GM12865 (cell line): ENCODE measurements at regions not wholly inside any gene's neighbourhood (a gene's known extent, or its start where the extent isn't known, plus 50 kb on each side); places are given as distances from the start of the nearest gene placed in this dataset.

ENCODE experiments used
- DNase-seq: peaks from one replicate; pipeline ENCODE4 v3.0.0; 2010; ENCODE audit warnings: low read depth
- H3K4me3 ChIP-seq: 2 replicates; pipeline ENCODE4 v1.5.1; 2011; ENCODE audit warnings: mild to moderate bottlenecking, low read depth, low read length, control low read depth
- TF ChIP-seq, protein P1 (sequence below): IDR thresholded peaks from 2 replicates; pipeline ENCODE4 v1.5.1; 2011; ENCODE audit warnings: low read length, control low read depth, low read depth, inconsistent platforms; ENCODE audit not compliant: insufficient read depth; ENCODE audit errors: missing control alignments

DNA sequence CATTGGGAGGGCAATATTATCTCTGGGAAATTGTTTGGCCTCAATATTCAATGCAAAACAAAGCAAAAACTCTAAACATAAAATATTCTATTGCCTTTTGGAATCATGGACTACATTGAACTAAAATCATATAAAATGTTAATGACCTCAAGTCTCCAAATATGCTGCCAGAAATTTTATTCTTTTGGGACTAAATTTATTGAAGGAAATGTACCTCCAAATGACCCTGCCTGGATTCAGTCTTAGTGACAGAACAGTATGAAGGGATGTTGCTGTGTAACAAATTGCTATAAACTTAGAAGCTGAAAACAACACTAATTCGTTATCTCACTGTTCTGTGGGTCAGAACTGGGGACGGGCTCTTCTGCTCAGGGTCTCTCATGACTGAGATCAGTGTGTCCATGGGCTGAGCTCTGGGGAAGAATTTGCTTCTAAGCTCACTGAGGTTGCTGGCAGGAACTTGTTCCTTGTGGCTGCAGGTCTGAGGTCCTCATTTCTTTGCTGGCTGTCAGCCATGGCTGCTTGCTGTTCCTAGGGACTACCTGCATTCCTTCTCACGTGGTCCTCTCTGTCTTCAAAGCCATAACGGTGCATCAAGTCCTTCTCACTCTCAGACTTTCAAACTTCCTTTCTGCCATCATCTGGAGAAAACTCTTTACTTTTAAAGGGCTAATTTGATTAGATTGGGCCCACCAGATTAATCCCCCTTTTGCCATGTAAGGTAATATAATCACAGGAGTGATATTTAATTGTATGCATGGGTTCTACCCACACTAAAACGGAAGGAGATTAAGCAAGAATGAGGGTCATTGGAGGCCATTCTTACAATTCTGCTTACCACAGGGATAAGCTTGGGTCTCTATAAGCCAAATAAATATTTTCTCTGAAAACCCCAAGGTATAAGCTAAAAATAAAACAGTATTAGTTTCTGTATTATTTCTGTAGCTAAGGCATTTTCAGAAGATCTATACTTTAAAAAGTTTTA is 149.0 kb downstream of the ADCYAP1 start:
- no peak for DNase-seq
- H3K4me3 ChIP-seq = no peak overlapping the region
- TF ChIP-seq, protein P1, sequence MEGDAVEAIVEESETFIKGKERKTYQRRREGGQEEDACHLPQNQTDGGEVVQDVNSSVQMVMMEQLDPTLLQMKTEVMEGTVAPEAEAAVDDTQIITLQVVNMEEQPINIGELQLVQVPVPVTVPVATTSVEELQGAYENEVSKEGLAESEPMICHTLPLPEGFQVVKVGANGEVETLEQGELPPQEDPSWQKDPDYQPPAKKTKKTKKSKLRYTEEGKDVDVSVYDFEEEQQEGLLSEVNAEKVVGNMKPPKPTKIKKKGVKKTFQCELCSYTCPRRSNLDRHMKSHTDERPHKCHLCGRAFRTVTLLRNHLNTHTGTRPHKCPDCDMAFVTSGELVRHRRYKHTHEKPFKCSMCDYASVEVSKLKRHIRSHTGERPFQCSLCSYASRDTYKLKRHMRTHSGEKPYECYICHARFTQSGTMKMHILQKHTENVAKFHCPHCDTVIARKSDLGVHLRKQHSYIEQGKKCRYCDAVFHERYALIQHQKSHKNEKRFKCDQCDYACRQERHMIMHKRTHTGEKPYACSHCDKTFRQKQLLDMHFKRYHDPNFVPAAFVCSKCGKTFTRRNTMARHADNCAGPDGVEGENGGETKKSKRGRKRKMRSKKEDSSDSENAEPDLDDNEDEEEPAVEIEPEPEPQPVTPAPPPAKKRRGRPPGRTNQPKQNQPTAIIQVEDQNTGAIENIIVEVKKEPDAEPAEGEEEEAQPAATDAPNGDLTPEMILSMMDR = no peak

GRCh38 chr18:1056404-1056803 is 151.7 kb downstream of the ADCYAP1 start:
- TF ChIP-seq, protein P1 = no peak
- DNase-seq = no peak
- no peak overlapping the region for H3K4me3 ChIP-seq

GRCh38 chr18:1057367-1057766 is 152.7 kb downstream of the ADCYAP1 start:
- TF ChIP-seq, protein P1 = no peak
- DNase-seq = no peak
- no peak overlapping the region for H3K4me3 ChIP-seq

- TF ChIP-seq, protein P1 = no peak
- DNase-seq = peak; percentile 0
- H3K4me3 ChIP-seq = no peak overlapping the region
Observed at GRCh38 chr18:1062588-1062987, 157.9 kb downstream of the ADCYAP1 start.

DNA sequence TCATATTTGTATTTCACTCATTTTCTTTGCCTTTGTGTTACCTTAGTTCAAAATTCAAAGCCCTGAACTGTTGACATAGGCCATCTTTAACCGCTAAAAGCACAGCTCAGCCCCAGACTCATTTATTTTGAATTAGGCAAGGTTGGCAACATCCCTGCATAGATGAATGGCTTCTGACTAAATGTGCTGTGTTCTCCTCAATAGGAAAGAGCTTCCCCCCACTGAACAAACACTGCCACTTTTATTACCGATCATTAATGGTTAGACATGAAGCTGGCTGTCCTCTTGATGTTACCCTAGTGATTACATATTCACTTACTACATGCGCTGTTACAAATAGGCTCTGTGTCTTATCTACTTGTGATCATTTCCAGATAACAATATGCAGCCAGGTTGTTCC is 170.7 kb downstream of the ADCYAP1 start:
- DNase-seq = no peak
- TF ChIP-seq, protein P1 = no peak
- H3K4me3 ChIP-seq = no peak overlapping the region

GRCh38 chr18:1075876-1076275 is 171.2 kb downstream of the ADCYAP1 start:
- H3K4me3 ChIP-seq = no peak overlapping the region
- TF ChIP-seq, protein P1 = no peak
- DNase-seq = no peak
